ENCODE measurements at regions not wholly inside any gene's neighbourhood (a gene's known extent, or its start where the extent isn't known, plus 50 kb on each side); places are given as distances from the start of the nearest gene placed in this dataset.

DNA sequence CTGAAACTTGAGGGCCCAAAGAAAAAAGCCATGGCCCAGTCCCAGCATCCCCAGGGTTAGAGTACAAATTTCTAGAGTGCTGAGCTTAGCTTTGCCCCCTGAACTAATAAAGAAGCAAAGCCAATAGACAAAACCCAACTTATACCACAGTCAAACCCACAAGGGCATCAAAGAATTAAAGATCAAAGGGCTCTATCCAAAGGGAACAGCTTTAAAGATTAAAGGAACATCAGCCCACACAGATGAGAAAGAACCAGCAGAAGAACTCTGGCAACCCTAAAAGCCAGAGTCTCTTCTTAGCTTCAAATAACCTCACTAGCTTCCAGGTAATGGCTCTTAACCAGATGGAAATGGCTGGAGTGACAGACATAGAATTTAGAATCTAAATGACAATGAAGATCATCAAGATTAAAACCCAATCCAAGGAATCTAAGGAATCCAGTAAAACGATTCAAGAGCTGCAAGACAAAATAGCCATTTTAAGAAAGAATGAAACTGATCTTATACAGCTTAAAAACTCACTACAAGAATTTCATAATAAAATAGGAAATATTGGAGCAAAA, 93.9 kb downstream of the YIPF5 start:
- TF ChIP-seq CTCF (IDR thresholded peaks at IDR 0.05) = no peak
- Mint-ChIP-seq H3K9me3 (ENCODE audit: unreplicated experiment) (peaks cover 44% of the 10 kb centered on the region), H3K4me1 (ENCODE audit: unreplicated experiment) (peaks cover 18% of the 10 kb centered on the region), H3K4me3 (ENCODE audit: unreplicated experiment) (no peak overlapping the region), H3K27me3 (ENCODE audit: unreplicated experiment) (no peaks in the 10 kb centered on the region), H3K36me3 (ENCODE audit: unreplicated experiment) (peaks cover 5% of the 10 kb centered on the region), H3K27ac (ENCODE audit: unreplicated experiment) (no peak overlapping the region)
- DNase-seq (ENCODE audit: extremely low spot score, unreplicated experiment) = no peak

GRCh38 chr5:144083185-144083584, 87.3 kb downstream of the YIPF5 start:
- Mint-ChIP-seq H3K27me3 (ENCODE audit: unreplicated experiment) (no peaks in the 10 kb centered on the region), H3K36me3 (ENCODE audit: unreplicated experiment) (peaks cover 5% of the 10 kb centered on the region), H3K4me3 (ENCODE audit: unreplicated experiment) (no peak overlapping the region), H3K9me3 (ENCODE audit: unreplicated experiment) (peaks cover 42% of the 10 kb centered on the region), H3K4me1 (ENCODE audit: unreplicated experiment) (no peaks in the 10 kb centered on the region), H3K27ac (ENCODE audit: unreplicated experiment) (no peak overlapping the region)
- TF ChIP-seq CTCF (IDR thresholded peaks at IDR 0.05) = no peak
- no peak for DNase-seq (ENCODE audit: extremely low spot score, unreplicated experiment)

- Mint-ChIP-seq H3K27me3 (ENCODE audit: unreplicated experiment) (no peaks in the 10 kb centered on the region), H3K27ac (ENCODE audit: unreplicated experiment) (no peak overlapping the region), H3K9me3 (ENCODE audit: unreplicated experiment) (peaks cover 26% of the 10 kb centered on the region), H3K4me1 (ENCODE audit: unreplicated experiment) (peaks cover 16% of the 10 kb centered on the region), H3K36me3 (ENCODE audit: unreplicated experiment) (peaks cover 2% of the 10 kb centered on the region), H3K4me3 (ENCODE audit: unreplicated experiment) (no peak overlapping the region)
- DNase-seq (ENCODE audit: extremely low spot score, unreplicated experiment) = no peak
- TF ChIP-seq CTCF (IDR thresholded peaks at IDR 0.05) = no peak
Observed at GRCh38 chr5:144084971-144085370, 85.5 kb downstream of the YIPF5 start.

DNA sequence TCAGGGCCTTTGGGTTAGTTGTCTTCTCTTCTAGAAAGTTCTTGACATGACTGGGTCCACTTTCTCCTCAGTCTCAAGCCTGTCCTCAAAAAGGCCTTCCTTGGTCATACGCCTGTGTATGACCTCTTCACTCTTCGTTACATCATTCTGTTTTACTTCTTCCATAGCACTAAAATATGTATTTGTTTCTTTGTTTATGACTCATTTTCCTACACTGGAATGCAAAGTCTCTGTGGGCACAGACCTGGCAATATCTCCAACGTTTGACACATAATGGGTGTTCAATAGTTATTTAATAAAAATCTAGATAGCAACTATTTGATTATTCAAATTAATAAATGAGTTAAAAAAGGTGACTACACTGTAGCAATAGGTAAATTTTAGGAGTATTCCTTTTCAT, 85.1 kb downstream of the YIPF5 start:
- Mint-ChIP-seq H3K4me3 (ENCODE audit: unreplicated experiment) (no peak overlapping the region), H3K27me3 (ENCODE audit: unreplicated experiment) (no peaks in the 10 kb centered on the region), H3K27ac (ENCODE audit: unreplicated experiment) (no peak overlapping the region), H3K4me1 (ENCODE audit: unreplicated experiment) (peaks cover 16% of the 10 kb centered on the region), H3K36me3 (ENCODE audit: unreplicated experiment) (peaks cover 2% of the 10 kb centered on the region), H3K9me3 (ENCODE audit: unreplicated experiment) (peaks cover 22% of the 10 kb centered on the region)
- TF ChIP-seq CTCF (IDR thresholded peaks at IDR 0.05) = no peak
- DNase-seq (ENCODE audit: extremely low spot score, unreplicated experiment) = no peak

DNA sequence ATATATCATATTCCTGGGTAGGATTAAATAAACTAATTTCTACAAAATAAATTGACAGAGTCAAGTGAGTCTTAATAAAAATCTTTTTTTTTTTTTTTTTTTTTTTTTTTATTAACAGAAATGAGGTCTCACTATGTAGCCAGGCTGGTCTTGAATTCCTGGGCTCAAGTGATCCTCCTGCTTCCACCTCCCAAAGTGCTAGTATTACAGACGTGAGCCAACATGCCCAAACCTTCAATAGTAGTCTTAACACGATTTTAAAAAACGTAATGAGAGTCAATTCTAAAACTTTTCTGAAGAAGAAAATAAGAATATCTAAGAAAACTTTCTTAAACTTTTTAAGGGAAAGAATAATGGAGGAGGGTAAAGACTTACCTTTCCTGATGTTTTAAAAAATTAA, 84.2 kb downstream of the YIPF5 start:
- TF ChIP-seq CTCF (IDR thresholded peaks at IDR 0.05) = no peak
- peaks cover 16% of the 10 kb centered on the region for H3K4me1 Mint-ChIP-seq (ENCODE audit: unreplicated experiment)
- DNase-seq (ENCODE audit: extremely low spot score, unreplicated experiment) = no peak
- peaks cover 13% of the 10 kb centered on the region for H3K9me3 Mint-ChIP-seq (ENCODE audit: unreplicated experiment)
- no peak overlapping the region for H3K4me3 Mint-ChIP-seq (ENCODE audit: unreplicated experiment)
- no peak overlapping the region for H3K27ac Mint-ChIP-seq (ENCODE audit: unreplicated experiment)
- no peaks in the 10 kb centered on the region for H3K36me3 Mint-ChIP-seq (ENCODE audit: unreplicated experiment)
- no peaks in the 10 kb centered on the region for H3K27me3 Mint-ChIP-seq (ENCODE audit: unreplicated experiment)
